A549 (cell line): ENCODE measurements at regions not wholly inside any gene's neighbourhood (a gene's known extent, or its start where the extent isn't known, plus 50 kb on each side); places are given as distances from the start of the nearest gene placed in this dataset.

Experiments
- ATAC-seq, 2 experiments: fragments of 200-7000 bp in 1 of 2; fragments of >200 bp in 1 of 2; cut with Nextera tagmentation in 1 of 2; cut with Tn5 transposase in 1 of 2; 3 replicates each; pipeline versions ENCODE4 v1.8.0 to v1.9.1; 2018 to 2020; ENCODE audit warnings: mild to moderate bottlenecking in 1 of 2, moderate library complexity in 1 of 2
- CTCF ChIA-PET: fragments of 300-600 bp; sonication (Branson Sonifier 250); formaldehyde crosslinking; extraction: SDS; loops from one replicate; lab custom pipeline; 2021; ENCODE audit warnings: antibody characterized with exemption, inconsistent platforms; lab: Yijun Ruan, JAX
- POLR2A ChIA-PET: fragments of 350-600 bp; formaldehyde crosslinking; extraction: SDS; loops from one replicate; lab custom pipeline; 2021; ENCODE audit warnings: antibody characterized with exemption, inconsistent platforms; lab: Yijun Ruan, JAX
- DNase-seq, 2 experiments: peaks; one replicate each; pipeline versions ENCODE4 v3.0.0 to v3.0.0-alpha.2; 2011 to 2016; ENCODE audit warnings: low read depth in 1 of 2, low spot score in 1 of 2
- FAIRE-seq: peaks from 2 replicates; lab custom pipeline; 2011; peaks lifted over from hg19 to GRCh38; lab: Jason Lieb, UNC
- H3K27ac ChIP-seq, 2 experiments: fragments of >200 bp; sonication (Bioruptor Twin); formaldehyde crosslinking; 3 replicates each; pipeline ENCODE4 v1.5.1; 2016 to 2017
- H3K4me1 ChIP-seq: fragments of >200 bp; sonication (Bioruptor Twin); formaldehyde crosslinking; 3 replicates; pipeline ENCODE4 v1.6.1; 2016
- H3K4me2 ChIP-seq: fragments of >200 bp; sonication (Bioruptor Twin); formaldehyde crosslinking; 3 replicates; pipeline ENCODE4 v1.6.1; 2016
- H3K4me3 ChIP-seq: fragments of >200 bp; sonication (Bioruptor Twin); formaldehyde crosslinking; 3 replicates; pipeline ENCODE4 v1.5.1; 2016
- H3K9me3 ChIP-seq: fragments of >200 bp; sonication (Bioruptor Twin); formaldehyde crosslinking; 3 replicates; pipeline ENCODE4 v1.6.1; 2016
- CBX8 ChIP-seq: fragments of 200-600 bp; sonication (generic); IDR thresholded peaks from 2 replicates; pipeline ENCODE4 v1.6.1; 2016
- CEBPB ChIP-seq, 2 experiments: fragments of >200 bp in 1 of 2; sonication (Bioruptor Twin) in 1 of 2; formaldehyde crosslinking in 1 of 2; IDR thresholded peaks; 2 replicates each; pipeline ENCODE4 v1.6.1; 2012 to 2016
- FOXS1 ChIP-seq: fragments of 250-450 bp; sonication (Bioruptor Pico); IDR thresholded peaks from 2 replicates; pipeline ENCODE4 v1.5.0; 2020; ENCODE audit warnings: mild to moderate bottlenecking, moderate library complexity
- GATA3 ChIP-seq: IDR thresholded peaks from 2 replicates; pipeline ENCODE4 v1.6.1; 2012; ENCODE audit warnings: borderline replicate concordance
- HEYL ChIP-seq: fragments of 250-450 bp; sonication (Bioruptor Pico); IDR thresholded peaks from 2 replicates; pipeline ENCODE4 v1.8.0; 2021; ENCODE audit warnings: mild to moderate bottlenecking, moderate library complexity
- HOXB5 ChIP-seq: fragments of 250-450 bp; sonication (Bioruptor Pico); IDR thresholded peaks from 2 replicates; pipeline ENCODE4 v1.5.0; 2020; ENCODE audit warnings: mild to moderate bottlenecking, moderate library complexity
- JUN ChIP-seq, 2 experiments: fragments of >200 bp; sonication (Bioruptor Twin); formaldehyde crosslinking; IDR thresholded peaks; 2 replicates in 1 of 2; 3 replicates in 1 of 2; pipeline ENCODE4 v1.6.1; 2016 to 2017
- KDM1A ChIP-seq: fragments of 200-600 bp; sonication (generic); IDR thresholded peaks from 2 replicates; pipeline ENCODE4 v1.6.1; 2016; ENCODE audit warnings: low read depth, mild to moderate bottlenecking
- PHF8 ChIP-seq: fragments of 200-600 bp; sonication (generic); IDR thresholded peaks from 2 replicates; pipeline ENCODE4 v1.6.1; 2016; ENCODE audit warnings: low read depth, mild to moderate bottlenecking, antibody characterized with exemption, moderate library complexity, borderline replicate concordance
- POLR2A ChIP-seq: IDR thresholded peaks from 2 replicates; pipeline ENCODE4 v1.6.1; 2012; ENCODE audit warnings: mild to moderate bottlenecking, low read length
- RARB ChIP-seq: fragments of 250-450 bp; sonication (Bioruptor Pico); IDR thresholded peaks from 2 replicates; pipeline ENCODE4 v1.8.0; 2021; ENCODE audit warnings: mild to moderate bottlenecking, moderate library complexity
- RNF2 ChIP-seq: fragments of 200-600 bp; sonication (generic); IDR thresholded peaks from 2 replicates; pipeline ENCODE4 v1.6.1; 2016; ENCODE audit warnings: low read depth, mild to moderate bottlenecking, antibody characterized with exemption, moderate library complexity, borderline replicate concordance
- SMC3 ChIP-seq: fragments of >200 bp; sonication (Bioruptor Twin); formaldehyde crosslinking; IDR thresholded peaks from 3 replicates; pipeline ENCODE4 v1.6.1; 2018; ENCODE audit warnings: inconsistent platforms
- SREBF2 ChIP-seq: fragments of 450-650 bp; IDR thresholded peaks from 2 replicates; pipeline ENCODE4 v1.6.1; 2014; ENCODE audit warnings: mild to moderate bottlenecking, moderate library complexity
- ZFP36 ChIP-seq: fragments of 450-650 bp; IDR thresholded peaks from 2 replicates; pipeline ENCODE4 v1.6.1; 2014; ENCODE audit warnings: borderline replicate concordance; ENCODE audit not compliant: partially characterized antibody
- ZNF302 ChIP-seq: fragments of 250-450 bp; sonication (Bioruptor Pico); IDR thresholded peaks from 2 replicates; pipeline ENCODE4 v1.9.0; 2021; ENCODE audit warnings: inconsistent platforms, mild to moderate bottlenecking, moderate library complexity
- WGBS: methylation state at CpG from one replicate; pipeline ENCODE4 v1.1.6; 2017; ENCODE audit errors: missing lambda C conversion rate; 5-methylcytosine and 5-hydroxymethylcytosine counted together
- TF ChIP-seq, protein P1 (sequence below): fragments of 250-450 bp; sonication (Bioruptor Pico); IDR thresholded peaks from 2 replicates; pipeline ENCODE4 v1.5.0; 2020; ENCODE audit warnings: low read depth, mild to moderate bottlenecking, moderate library complexity
- TF ChIP-seq, protein P2 (sequence below): fragments of 200-600 bp; sonication (generic); IDR thresholded peaks from 2 replicates; pipeline ENCODE4 v1.6.1; 2016; ENCODE audit warnings: antibody characterized with exemption, mild to moderate bottlenecking, moderate library complexity
- TF ChIP-seq, protein P3 (sequence below): fragments of >200 bp; sonication (Bioruptor Twin); formaldehyde crosslinking; IDR thresholded peaks from 3 replicates; pipeline ENCODE4 v1.5.1; 2016
- TF ChIP-seq, protein P4 (sequence below): IDR thresholded peaks from 2 replicates; pipeline ENCODE4 v1.6.1; 2012
- TF ChIP-seq, protein P5 (sequence below): fragments of 150-350 bp; IDR thresholded peaks from 2 replicates; pipeline ENCODE4 v1.6.1; 2014; ENCODE audit warnings: low read depth, mild to moderate bottlenecking, low read length
- TF ChIP-seq, protein P6 (sequence below): fragments of >200 bp; sonication (Bioruptor Twin); formaldehyde crosslinking; IDR thresholded peaks from 2 replicates; pipeline ENCODE4 v1.6.1; 2016

DNA sequence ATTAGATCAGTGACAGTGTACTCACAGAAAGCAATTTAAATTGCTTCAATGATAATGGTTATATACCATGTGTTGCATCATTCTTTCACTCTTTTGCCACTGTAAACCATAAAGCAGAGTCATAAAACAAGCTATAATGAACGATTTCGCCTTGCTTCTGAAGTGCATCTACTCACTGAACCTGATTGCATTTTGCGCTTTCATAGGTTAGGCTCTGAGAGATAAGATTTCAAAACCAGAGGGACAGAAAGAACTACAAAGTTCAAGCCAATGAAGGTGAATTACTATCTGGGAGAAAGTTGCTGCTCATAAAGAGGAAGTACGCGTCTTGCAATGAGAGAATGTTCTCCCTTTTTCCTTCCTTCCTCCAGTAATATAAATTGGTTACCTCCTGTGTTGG lies 412.7 kb downstream of the CETN3 start (continued):
- no peak for TF ChIP-seq KDM1A

DNA sequence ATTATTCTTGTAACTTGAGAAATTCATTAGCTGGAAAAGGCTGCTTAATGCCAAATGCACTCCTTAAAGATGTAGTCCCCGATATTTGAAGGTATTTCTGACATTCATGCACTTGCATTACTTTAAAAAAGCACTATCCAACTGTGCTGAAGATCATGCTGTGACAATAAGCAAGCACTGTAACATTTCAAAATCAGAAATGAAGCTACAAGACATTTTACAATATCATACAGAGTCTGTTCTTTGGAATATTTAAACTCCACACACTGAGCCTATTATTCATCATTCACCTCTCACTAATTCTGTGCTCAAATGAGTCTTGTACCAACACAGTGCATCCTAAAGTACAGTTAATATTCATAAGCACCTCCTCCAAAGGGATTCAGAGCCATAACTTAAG lies 413.2 kb downstream of the CETN3 start:
- Histone ChIP-seq H3K4me3 (no peak overlapping the region), H3K4me1 (no peaks in the 10 kb centered on the region), H3K9me3 (no peaks in the 10 kb centered on the region), H3K27ac (no peak overlapping the region), H3K4me2 (no peak overlapping the region)
- 0% methylated on average over 1 of the region's 1 CpG for WGBS
- FAIRE-seq (no peak), ATAC-seq (no peak), DNase-seq (no peak)
- ChIA-PET POLR2A (no interaction called here), CTCF (interaction anchor here (1.1 kb wide), 1 partner anchor 9 kb away, joined by 3 read pairs; no protein-coding TSS in a partner anchor)
- TF ChIP-seq POLR2A = no peak

DNA sequence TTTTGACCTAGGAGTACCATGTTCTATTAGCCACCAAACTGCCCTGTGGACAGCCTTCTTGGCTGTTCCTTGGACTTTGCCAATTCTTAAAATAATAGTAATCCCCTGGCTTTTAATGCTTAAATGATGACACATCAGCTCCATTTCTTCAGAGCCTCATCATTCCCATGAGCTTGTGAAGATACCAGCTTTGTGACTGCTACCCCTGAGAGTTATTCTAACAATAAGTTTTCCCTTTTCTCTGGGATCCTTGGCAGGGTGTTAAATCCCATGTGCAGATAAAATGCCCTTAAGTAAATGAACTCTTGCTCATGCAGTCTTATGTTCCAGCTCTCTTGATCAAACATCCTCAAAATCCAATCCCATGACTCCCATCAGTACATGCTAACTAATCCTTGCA lies 415.3 kb downstream of the CETN3 start:
- ChIA-PET POLR2A (no interaction called here), CTCF (no interaction called here)
- Histone ChIP-seq H3K4me2 (no peak overlapping the region), H3K9me3 (no peaks in the 10 kb centered on the region), H3K4me3 (no peak overlapping the region), H3K4me1 (no peaks in the 10 kb centered on the region), H3K27ac (no peak overlapping the region)
- TF ChIP-seq HOXB5 (CRISPR knock-in tag) (no peak), SREBF2 (no peak), RNF2 (no peak)
- TF ChIP-seq, protein P1, sequence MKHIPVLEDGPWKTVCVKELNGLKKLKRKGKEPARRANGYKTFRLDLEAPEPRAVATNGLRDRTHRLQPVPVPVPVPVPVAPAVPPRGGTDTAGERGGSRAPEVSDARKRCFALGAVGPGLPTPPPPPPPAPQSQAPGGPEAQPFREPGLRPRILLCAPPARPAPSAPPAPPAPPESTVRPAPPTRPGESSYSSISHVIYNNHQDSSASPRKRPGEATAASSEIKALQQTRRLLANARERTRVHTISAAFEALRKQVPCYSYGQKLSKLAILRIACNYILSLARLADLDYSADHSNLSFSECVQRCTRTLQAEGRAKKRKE (CRISPR knock-in tag) = no peak
- TF ChIP-seq, protein P2, sequence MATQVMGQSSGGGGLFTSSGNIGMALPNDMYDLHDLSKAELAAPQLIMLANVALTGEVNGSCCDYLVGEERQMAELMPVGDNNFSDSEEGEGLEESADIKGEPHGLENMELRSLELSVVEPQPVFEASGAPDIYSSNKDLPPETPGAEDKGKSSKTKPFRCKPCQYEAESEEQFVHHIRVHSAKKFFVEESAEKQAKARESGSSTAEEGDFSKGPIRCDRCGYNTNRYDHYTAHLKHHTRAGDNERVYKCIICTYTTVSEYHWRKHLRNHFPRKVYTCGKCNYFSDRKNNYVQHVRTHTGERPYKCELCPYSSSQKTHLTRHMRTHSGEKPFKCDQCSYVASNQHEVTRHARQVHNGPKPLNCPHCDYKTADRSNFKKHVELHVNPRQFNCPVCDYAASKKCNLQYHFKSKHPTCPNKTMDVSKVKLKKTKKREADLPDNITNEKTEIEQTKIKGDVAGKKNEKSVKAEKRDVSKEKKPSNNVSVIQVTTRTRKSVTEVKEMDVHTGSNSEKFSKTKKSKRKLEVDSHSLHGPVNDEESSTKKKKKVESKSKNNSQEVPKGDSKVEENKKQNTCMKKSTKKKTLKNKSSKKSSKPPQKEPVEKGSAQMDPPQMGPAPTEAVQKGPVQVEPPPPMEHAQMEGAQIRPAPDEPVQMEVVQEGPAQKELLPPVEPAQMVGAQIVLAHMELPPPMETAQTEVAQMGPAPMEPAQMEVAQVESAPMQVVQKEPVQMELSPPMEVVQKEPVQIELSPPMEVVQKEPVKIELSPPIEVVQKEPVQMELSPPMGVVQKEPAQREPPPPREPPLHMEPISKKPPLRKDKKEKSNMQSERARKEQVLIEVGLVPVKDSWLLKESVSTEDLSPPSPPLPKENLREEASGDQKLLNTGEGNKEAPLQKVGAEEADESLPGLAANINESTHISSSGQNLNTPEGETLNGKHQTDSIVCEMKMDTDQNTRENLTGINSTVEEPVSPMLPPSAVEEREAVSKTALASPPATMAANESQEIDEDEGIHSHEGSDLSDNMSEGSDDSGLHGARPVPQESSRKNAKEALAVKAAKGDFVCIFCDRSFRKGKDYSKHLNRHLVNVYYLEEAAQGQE = no peak
- TF ChIP-seq, protein P3, sequence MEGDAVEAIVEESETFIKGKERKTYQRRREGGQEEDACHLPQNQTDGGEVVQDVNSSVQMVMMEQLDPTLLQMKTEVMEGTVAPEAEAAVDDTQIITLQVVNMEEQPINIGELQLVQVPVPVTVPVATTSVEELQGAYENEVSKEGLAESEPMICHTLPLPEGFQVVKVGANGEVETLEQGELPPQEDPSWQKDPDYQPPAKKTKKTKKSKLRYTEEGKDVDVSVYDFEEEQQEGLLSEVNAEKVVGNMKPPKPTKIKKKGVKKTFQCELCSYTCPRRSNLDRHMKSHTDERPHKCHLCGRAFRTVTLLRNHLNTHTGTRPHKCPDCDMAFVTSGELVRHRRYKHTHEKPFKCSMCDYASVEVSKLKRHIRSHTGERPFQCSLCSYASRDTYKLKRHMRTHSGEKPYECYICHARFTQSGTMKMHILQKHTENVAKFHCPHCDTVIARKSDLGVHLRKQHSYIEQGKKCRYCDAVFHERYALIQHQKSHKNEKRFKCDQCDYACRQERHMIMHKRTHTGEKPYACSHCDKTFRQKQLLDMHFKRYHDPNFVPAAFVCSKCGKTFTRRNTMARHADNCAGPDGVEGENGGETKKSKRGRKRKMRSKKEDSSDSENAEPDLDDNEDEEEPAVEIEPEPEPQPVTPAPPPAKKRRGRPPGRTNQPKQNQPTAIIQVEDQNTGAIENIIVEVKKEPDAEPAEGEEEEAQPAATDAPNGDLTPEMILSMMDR = no peak
- TF ChIP-seq, protein P4, sequence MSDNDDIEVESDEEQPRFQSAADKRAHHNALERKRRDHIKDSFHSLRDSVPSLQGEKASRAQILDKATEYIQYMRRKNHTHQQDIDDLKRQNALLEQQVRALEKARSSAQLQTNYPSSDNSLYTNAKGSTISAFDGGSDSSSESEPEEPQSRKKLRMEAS = no peak
- DNase-seq (no peak), FAIRE-seq (no peak), ATAC-seq (no peak)

DNA sequence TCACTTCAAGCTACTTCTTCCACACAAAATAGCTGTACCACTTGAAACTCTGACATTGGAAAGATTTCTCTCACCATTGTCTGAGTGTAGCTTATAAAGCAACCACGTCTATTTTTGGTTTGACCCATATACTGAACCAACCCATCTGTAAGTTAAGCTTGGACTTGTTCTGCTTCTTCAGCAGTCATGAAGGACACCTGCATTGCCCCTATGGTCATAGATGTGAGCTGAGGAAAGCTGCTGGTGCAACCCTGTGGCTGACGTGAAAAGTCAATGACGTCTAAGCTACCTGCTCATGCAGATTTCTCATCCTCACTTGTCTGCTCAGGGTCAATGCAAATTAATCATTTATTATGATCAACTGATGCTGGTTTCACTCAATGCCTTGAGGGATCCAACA lies 417.4 kb downstream of the CETN3 start:
- ChIA-PET POLR2A (no interaction called here), CTCF (no interaction called here)
- Histone ChIP-seq H3K9me3 (no peaks in the 10 kb centered on the region), H3K4me3 (no peak overlapping the region), H3K27ac (no peak overlapping the region), H3K4me2 (no peak overlapping the region), H3K4me1 (no peaks in the 10 kb centered on the region)
- no peak for DNase-seq
- WGBS = 0% methylated on average over 3 of the region's 3 CpGs
- ATAC-seq = no peak
- FAIRE-seq = no peak
- no peak for TF ChIP-seq JUN (IDR thresholded peaks at IDR 0.05)
- no peak for TF ChIP-seq SREBF2
- no peak for TF ChIP-seq PHF8
- TF ChIP-seq GATA3 = no peak
- no peak for TF ChIP-seq FOXS1 (CRISPR knock-in tag)
- TF ChIP-seq, protein P5, sequence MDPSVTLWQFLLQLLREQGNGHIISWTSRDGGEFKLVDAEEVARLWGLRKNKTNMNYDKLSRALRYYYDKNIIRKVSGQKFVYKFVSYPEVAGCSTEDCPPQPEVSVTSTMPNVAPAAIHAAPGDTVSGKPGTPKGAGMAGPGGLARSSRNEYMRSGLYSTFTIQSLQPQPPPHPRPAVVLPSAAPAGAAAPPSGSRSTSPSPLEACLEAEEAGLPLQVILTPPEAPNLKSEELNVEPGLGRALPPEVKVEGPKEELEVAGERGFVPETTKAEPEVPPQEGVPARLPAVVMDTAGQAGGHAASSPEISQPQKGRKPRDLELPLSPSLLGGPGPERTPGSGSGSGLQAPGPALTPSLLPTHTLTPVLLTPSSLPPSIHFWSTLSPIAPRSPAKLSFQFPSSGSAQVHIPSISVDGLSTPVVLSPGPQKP = no peak
- TF ChIP-seq ZNF302 (CRISPR knock-in tag) = no peak
- TF ChIP-seq, protein P6, sequence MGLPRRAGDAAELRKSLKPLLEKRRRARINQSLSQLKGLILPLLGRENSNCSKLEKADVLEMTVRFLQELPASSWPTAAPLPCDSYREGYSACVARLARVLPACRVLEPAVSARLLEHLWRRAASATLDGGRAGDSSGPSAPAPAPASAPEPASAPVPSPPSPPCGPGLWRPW = no peak
- TF ChIP-seq SMC3 = no peak
- TF ChIP-seq RNF2 = no peak
- TF ChIP-seq, protein P4 = no peak
- TF ChIP-seq CEBPB (IDR thresholded peaks at IDR 0.05) = no peak
- no peak for TF ChIP-seq RARB
- TF ChIP-seq, protein P3 = no peak
- no peak for TF ChIP-seq CBX8
- TF ChIP-seq POLR2A = no peak
- no peak for TF ChIP-seq ZFP36
- TF ChIP-seq HEYL = no peak
